ENCODE measurements at regions not wholly inside any gene's neighbourhood (a gene's known extent, or its start where the extent isn't known, plus 50 kb on each side); places are given as distances from the start of the nearest gene placed in this dataset.

DNA sequence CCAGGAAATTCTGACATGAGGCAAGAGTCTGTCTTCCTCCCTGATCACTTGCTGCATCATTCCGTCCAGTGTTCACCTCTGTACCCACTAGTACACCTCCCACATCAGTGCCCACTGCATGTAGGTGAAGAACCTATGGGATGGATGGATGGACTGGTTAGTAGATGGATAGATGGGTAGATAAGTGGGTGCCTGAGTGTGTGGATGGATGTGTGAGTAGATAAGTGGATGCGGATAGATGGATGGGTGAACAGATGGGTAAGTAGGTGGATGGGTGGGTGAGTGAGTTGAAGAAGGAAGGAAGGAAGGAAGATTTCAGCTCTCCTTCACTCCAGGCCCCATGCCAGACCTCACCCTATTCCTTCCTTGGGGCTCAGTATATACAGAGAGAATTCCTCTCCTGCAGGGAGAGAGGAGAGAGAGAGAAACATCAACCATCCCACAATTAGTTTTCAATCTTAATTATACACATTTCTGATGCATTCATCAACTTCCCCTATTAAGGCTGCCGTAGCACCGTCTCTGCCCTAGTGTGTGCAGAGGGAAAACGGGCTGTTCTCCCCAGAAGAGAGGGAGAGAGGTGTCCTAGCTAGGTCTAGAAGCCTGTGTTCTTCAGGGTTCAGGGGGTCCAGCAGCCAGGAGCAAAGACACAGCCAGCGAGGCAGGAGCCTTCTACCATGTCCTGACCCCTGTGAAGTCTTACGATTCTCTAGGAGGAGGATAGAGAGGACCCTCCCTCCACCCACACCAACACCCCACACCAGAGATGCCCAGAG lies 125.3 kb downstream of the BUD13 start:
- TF ChIP-seq CTCF (IDR thresholded peaks at IDR 0.05) = no peak
- no peak for TF ChIP-seq POLR2A (IDR thresholded peaks at IDR 0.05)
